22Rv1 (cell line): ENCODE measurements at regions not wholly inside any gene's neighbourhood (a gene's known extent, or its start where the extent isn't known, plus 50 kb on each side); places are given as distances from the start of the nearest gene placed in this dataset.

ENCODE experiments used
- H3K27ac ChIP-seq: fragments of 450-650 bp; 2 replicates; pipeline ENCODE4 v1.5.1; 2017
- CTCF ChIP-seq: fragments of 450-650 bp; IDR thresholded peaks from 2 replicates; pipeline ENCODE4 v1.5.1; 2017; ENCODE audit warnings: mild to moderate bottlenecking
- ZFX ChIP-seq: fragments of 450-650 bp; IDR thresholded peaks from 2 replicates; pipeline ENCODE4 v1.6.1; 2017; ENCODE audit warnings: antibody characterized with exemption, borderline replicate concordance

- no peak for TF ChIP-seq CTCF
- TF ChIP-seq ZFX, result no peak
- H3K27ac ChIP-seq, result peak overlapping the region; percentile 42
Observed at GRCh38 chr5:83889971-83890745, 169.5 kb upstream of the HAPLN1 start.

- TF ChIP-seq CTCF (no peak), ZFX (no peak)
- no peak overlapping the region for H3K27ac ChIP-seq
Observed at GRCh38 chr5:83877911-83878706, 157.5 kb upstream of the HAPLN1 start.

- no peak for TF ChIP-seq ZFX
- no peak for TF ChIP-seq CTCF
- H3K27ac ChIP-seq, result no peak overlapping the region
Observed at GRCh38 chr5:83871533-83872395, 151.1 kb upstream of the HAPLN1 start.

GRCh38 chr5:83866181-83866580 lies 145.5 kb upstream of the HAPLN1 start:
- H3K27ac ChIP-seq, result no peak overlapping the region
- TF ChIP-seq CTCF, result no peak
- no peak for TF ChIP-seq ZFX

- no peak for TF ChIP-seq CTCF
- TF ChIP-seq ZFX, result no peak
- H3K27ac ChIP-seq, result no peak overlapping the region
Observed at GRCh38 chr5:83865579-83865978, 144.9 kb upstream of the HAPLN1 start.

GRCh38 chr5:83864652-83865051 lies 144.0 kb upstream of the HAPLN1 start:
- no peak overlapping the region for H3K27ac ChIP-seq
- TF ChIP-seq CTCF (no peak), ZFX (no peak)
